VCaP (cell line): ENCODE measurements at regions not wholly inside any gene's neighbourhood (a gene's known extent, or its start where the extent isn't known, plus 50 kb on each side); places are given as distances from the start of the nearest gene placed in this dataset.
"Not testable (repeated sequence)": the region's sequence is repeated elsewhere in the genome, so short reads cannot be mapped to it uniquely, and the experiment has no call there.

Source experiments
- H3K27ac ChIP-seq: fragments of 450-650 bp; 2 replicates; pipeline ENCODE4 v1.5.1; 2017
- CTCF ChIP-seq: fragments of 450-650 bp; conservative IDR thresholded peaks from 2 replicates; pipeline ENCODE4 v1.5.1; 2017; ENCODE audit warnings: mild to moderate bottlenecking, moderate library complexity

DNA sequence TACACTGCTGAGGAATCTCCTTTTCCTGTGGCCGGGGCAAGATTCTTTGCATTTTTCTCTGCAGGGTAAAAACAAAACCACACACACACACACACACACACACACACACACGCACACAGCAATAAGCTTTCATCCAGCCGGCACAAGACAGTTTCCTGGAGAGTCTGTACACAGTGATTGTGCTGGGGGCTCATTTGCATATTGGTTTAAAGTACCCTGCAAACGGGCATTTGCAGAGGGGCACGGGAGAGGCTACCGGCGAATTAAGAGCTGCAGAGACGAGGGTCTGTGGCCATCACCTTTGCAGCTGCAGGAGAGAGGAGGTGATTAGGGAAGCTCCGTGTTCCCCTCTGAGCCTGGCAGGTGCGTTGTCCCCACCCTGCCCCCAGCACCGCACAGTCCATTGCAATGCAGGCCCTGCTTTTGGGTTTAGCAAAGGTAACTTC lies 219.9 kb downstream of the SHOX start:
- no peak overlapping the region for H3K27ac ChIP-seq
- TF ChIP-seq CTCF = no peak

DNA sequence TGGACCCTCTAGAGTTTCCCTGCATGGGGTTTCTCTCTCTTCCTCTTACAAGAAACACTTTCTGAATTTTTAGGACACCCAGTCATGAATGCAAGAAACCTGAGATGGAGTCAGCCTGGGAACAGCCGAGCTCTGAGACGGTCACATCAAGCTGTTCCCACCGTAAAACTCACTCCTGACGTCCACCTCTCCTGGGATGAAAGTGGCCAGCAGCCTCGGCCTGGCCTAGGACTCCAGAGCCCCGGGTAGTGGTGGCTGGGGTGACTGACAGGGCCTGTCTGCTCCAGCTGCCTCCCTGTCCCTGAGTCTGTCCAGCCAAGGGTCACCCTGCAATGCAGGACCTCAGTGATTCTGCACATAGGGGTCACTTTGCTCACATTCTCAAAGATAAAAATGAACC lies 217.8 kb downstream of the SHOX start:
- no peak overlapping the region for H3K27ac ChIP-seq
- no peak for TF ChIP-seq CTCF

GRCh38 chrX:843306-843705 lies 212.7 kb downstream of the SHOX start:
- H3K27ac ChIP-seq = no peak overlapping the region
- TF ChIP-seq CTCF = no peak

DNA sequence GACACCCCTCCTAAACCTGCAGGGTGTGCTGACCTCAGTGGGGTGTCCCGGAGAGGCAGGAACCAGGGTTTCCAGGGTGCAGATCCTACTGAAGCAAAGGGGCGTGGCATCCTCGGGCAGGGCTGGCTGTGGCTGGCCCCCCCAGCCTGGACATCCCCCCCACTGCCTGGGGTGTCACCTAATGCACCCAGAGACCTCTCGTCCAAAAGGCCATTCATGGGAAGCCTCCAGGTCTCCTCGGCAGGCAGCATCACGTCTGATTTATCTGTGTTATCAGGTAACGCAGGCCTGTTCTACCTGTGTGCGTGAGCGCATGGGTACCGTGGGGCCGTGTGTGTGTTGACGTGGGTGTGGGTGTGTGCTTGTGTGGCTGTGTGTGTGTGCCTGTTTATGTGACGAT lies 210.0 kb downstream of the SHOX start:
- TF ChIP-seq CTCF = no peak
- no peak overlapping the region for H3K27ac ChIP-seq

GRCh38 chrX:838666-839065 lies 208.1 kb downstream of the SHOX start:
- H3K27ac ChIP-seq = not testable (repeated sequence)

GRCh38 chrX:835857-836256 lies 205.3 kb downstream of the SHOX start:
- not testable (repeated sequence) for H3K27ac ChIP-seq

GRCh38 chrX:830532-830931 lies 199.9 kb downstream of the SHOX start:
- no peak for TF ChIP-seq CTCF
- no peak overlapping the region for H3K27ac ChIP-seq

- no peak overlapping the region for H3K27ac ChIP-seq
- TF ChIP-seq CTCF = no peak
Observed at GRCh38 chrX:829145-829544, 198.6 kb downstream of the SHOX start.

- TF ChIP-seq CTCF = no peak
Observed at GRCh38 chrX:828411-828959, 197.9 kb downstream of the SHOX start.

More at GRCh38 chrX:828411-828959, 197.9 kb downstream of the SHOX start:
- no peak overlapping the region for H3K27ac ChIP-seq
